CD4-positive, alpha-beta T cell treated with Interleukin-17A for 4 hours (primary cell): ENCODE measurements at regions not wholly inside any gene's neighbourhood (a gene's known extent, or its start where the extent isn't known, plus 50 kb on each side); places are given as distances from the start of the nearest gene placed in this dataset.
"Not testable (repeated sequence)": the region's sequence is repeated elsewhere in the genome, so short reads cannot be mapped to it uniquely, and the experiment has no call there.

ENCODE experiments used
- DNase-seq: peaks from one replicate; pipeline ENCODE4 v3.0.0-alpha.2; 2020; ENCODE audit warnings: mixed read lengths

DNA sequence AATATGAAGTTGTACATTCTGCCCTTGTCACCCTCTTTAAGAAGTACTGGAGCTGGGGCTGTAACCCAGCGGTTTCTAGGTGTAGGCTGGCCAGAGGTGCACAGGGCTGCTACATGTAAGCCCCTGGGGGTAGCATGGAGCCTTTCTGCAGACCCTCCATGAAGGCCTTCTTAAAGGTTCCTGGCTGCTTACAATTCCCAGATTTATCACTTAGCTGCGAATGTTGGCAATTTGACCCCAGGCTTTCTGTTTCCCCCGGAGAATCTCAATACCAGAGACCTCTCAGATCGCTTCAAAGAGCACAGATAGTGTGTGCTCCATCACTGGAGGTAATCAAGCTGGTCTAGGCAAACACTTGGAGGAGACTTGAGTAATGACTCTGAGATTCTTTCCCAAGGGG is 309.4 kb downstream of the CBLN1 start:
- no peak for DNase-seq

- DNase-seq = no peak
These were observed 310.0 kb downstream of the CBLN1 start for GRCh38 chr16:48971571-48972077.

- no peak for DNase-seq
These were observed 311.4 kb downstream of the CBLN1 start for GRCh38 chr16:48970216-48970615.

DNA sequence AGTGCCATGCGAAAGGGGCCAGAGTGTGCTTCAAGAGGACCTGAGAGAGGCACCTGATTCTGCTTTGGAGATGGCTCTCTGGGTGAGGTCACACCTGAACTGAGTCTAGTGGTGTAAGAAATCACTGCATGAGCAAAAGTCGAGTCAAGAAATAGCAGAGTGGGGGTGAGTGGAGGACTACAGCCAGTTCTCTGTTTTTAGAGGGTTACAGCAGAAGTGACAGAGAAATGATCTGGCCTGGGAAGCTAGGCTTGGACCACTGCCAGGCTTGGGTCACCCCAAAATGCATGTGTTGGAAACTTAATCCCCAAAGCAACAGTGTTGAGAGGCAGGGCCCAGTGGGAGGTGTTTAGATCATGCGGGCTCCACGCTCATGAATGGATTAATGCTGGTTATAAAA is 312.0 kb downstream of the CBLN1 start:
- DNase-seq = no peak

GRCh38 chr16:48965386-48965785 is 316.3 kb downstream of the CBLN1 start:
- DNase-seq = no peak

GRCh38 chr16:48963901-48964615 is 317.6 kb downstream of the CBLN1 start:
- DNase-seq = no peak

GRCh38 chr16:48963306-48963705 is 318.3 kb downstream of the CBLN1 start:
- no peak for DNase-seq

GRCh38 chr16:48961546-48961945 is 320.1 kb downstream of the CBLN1 start:
- DNase-seq = no peak

GRCh38 chr16:48960830-48961229 is 320.8 kb downstream of the CBLN1 start:
- no peak for DNase-seq

DNA sequence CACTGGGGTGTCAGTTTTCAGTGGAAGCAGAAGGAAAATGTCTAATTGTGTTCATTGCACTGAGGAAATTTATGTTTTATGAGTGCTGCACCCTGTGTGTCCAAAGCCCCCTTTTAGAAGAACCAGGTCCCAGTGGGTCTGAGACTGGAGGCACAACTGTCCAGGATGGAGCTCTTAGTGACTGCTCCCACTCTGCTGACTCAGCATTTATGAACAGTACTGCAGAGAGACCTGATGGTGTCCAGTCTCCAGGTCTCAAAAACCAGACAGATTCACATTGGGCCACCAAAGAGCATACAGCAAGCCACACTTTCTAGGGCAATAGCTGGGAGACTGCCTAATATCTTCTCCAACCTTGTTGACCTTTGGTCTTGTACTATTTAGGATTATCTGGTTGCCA is 321.9 kb downstream of the CBLN1 start:
- no peak for DNase-seq

- no peak for DNase-seq
These were observed 322.4 kb downstream of the CBLN1 start for GRCh38 chr16:48959204-48959603.

- no peak for DNase-seq
These were observed 323.0 kb downstream of the CBLN1 start for GRCh38 chr16:48958681-48959080.

DNA sequence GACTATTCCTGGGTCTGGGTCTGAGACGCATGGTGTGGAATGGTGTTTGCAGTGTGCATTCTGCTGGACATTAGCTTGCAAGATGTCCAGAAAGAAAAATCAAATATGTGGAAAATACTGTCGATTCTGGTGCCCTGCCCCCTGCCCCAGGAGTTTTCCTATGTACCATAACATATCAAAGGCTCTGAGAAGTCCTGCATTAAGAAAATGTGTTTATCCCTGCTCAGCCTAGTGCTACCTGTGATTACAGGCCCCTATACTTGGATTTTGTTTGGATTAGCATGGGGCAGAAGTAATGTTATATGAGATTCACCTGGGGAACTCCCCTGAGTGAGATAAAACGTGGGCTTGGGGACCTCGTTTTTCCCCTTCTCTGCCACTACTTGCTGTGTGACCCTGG is 325.0 kb downstream of the CBLN1 start:
- no peak for DNase-seq

DNA sequence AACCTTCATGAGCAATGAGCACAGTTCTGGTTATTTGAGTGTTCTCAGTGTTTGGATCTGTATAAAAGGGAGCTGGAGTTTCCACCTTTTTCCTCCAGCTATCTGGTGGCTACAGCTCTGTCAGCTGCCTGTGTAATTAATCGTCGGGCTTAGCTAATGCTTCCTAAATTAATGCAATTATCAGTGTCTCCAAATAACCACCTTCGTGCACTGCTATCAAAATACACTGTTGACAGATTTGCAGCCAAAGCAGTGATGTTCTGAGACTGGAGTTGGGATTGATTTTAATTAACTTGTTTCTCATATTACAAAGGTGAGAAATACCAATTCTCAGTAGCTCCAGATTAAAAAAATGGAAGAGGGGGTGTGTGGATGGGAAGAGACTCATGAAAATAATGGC is 325.8 kb downstream of the CBLN1 start:
- no peak for DNase-seq

DNA sequence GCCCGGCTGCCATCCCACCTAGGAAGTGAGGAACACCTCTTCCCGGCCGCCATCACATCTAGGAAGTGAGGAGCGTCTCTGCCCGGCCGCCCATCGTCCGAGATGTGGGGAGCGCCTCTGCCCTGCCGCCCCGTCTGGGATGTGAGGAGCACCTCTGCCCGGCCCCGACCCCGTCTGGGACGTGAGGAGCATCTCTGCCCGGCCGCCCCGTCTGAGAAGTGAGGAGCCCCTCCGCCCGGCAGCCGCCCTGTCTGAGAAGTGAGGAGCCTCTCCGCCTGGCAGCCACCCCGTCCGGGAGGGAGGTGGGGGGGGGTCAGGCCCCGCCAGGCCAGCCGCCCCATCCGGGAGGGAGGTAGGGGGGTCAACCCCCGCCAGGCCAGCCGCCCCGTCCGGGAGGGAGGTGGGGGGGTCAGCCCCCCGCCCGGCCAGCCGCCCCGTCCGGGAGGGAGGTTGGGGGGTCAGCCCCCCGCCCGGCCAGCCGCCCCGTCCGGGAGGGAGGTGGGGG is 330.0 kb downstream of the CBLN1 start:
- DNase-seq = not testable (repeated sequence)

DNA sequence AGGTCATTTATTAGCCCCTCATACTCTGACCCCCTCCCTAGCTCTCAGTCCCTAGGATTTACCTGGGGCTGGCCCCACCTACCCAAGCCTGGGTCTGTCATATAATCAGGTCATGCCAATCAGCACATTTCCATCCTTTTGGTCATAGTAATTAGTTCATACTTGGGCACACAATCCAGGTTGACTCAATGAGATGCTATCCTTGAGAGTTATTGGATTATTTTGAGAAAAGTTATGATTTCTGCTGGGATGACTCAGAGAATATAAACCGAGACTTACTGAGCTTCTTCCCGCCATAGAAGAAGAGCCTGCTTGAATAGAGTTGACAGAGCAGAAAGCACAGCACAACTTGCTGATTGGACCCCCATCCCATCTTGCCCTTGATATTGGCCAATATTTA is 331.5 kb downstream of the CBLN1 start:
- no peak for DNase-seq

DNA sequence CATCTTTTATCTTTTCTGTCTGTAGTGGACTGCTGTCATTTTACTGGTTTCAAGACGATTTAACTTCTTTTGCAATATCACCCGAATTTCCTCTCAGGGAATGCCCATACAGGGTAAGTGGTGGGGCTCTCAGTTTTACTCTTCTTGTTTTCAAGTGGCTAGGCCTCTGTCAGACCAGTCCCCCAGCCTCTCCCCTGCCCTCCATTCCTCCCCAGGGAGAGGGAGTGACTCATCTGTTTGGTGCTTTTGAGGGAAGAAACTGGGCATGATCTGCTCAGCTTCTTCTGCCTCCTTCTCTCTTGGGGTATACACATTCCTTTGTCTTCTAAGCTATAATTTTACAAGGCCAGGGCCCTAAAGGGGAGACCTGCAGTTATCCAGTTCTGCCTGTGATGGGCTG is 332.0 kb downstream of the CBLN1 start:
- no peak for DNase-seq

DNA sequence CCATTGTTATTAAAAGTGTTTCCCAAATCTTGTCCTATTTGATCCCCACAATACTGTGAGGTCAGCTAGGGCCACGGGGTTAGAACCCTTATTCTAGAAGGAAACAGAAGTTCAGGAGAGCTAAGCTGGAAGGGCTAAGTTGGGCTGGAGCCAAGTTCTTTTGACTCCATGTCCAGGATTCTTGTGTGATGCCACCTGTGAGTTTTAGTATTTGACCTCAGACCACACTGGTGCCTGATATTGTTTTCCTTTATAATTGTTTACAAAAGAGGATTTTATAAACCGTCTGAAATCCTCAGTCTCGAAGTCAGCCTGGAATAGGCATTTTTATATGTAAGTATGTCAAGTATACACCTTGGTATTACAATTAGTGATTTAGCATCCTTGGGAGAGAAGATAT is 332.7 kb downstream of the CBLN1 start:
- no peak for DNase-seq

GRCh38 chr16:48947371-48947713 is 334.3 kb downstream of the CBLN1 start:
- no peak for DNase-seq

DNA sequence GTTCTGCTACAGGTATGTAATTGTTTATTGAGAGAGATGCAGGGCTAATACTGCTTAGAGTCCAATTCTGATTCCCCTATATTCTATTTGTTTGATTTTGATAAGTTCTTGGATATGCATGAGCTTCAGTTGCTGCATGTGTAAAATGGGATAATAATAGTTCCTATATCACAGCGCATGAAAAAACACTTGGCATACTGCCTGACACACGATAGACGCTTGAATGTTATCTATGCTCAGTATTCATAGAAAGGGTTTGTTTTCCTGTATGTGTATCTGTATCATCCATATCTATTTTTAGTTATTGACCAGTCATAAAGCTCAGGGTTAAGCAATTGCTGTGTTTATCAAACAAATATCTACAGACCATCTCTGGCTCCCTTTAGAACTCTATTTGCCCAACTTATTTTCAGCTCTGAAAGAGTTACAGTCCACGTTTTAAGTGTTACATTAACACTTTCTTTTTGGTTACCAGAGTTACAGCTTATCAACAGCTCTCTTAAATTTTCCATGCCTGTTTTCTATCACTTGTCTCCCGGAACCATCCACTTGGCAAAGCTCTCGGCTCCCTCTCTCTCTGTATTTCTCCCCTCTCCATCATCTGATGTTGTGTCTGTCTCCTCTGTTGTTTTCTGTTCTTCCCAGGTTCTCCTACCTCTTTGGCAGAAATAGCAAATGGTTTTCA is 334.8 kb downstream of the CBLN1 start:
- DNase-seq = no peak

DNA sequence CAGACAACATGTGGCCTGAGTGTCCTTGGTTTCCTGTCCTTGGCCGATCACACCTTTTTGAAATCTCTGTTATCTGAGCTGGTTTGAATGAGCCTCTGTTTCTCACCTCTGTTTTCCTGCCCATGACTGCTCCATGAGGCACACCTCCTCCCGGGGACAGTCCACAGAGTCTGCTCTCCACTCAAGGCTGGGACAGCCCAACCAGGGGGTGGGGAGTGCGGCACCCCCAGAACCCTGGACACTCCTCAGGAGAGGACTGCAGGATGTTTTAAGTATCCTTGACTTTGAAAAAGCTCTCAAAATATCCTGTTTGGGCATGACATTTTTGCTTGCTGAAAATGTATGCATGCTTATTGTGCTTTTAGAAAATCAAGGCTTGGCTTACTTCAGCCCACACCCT is 333.0 kb upstream of the N4BP1 start:
- no peak for DNase-seq

DNA sequence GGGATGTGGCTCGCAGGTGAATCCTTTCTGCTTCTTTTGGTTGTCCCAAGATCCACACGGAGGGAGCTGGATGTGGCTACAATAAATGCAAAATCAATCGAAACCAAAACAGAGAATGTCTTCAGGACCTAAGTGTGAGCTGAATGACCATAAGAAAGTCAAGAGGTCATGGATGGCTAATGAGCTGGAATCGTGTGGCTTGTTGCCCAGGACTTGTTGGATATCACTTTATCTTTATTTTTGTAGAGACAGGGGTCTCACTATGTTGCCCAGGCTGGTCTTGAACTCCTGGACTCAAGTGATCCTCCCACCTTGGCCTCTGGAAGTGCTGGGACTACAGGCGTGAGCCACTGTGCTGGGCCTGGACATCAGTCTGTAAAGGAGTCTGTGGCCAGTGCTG is 326.8 kb upstream of the N4BP1 start:
- DNase-seq = no peak

DNA sequence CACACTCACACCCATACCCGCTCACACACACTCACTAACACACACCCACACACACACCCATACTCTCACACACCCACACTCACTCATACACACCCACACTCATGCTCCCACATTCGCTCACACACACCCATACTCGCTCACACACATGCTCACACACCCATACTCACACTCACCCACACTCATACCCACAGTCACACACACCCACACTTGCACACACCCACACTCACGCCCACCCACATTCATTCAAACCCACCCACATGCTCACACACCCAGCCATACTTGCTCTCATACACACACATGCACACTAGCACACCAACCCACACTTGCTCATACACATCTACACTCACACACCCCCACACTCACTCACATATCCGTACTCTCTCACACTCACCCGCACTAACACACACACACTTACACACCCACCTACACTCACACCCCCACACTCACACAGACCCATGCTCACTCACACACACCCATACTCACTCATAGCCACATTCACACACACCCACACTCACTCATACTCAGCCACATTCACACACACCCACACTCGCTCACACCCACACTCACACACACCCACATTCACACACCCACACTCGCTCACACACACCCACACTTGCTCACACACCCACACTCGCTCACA is 322.4 kb upstream of the N4BP1 start:
- DNase-seq = no peak

GRCh38 chr16:48930951-48931553 is 321.1 kb upstream of the N4BP1 start:
- no peak for DNase-seq
